Fibroblast of villous mesenchyme (primary cell): ENCODE measurements at regions not wholly inside any gene's neighbourhood (a gene's known extent, or its start where the extent isn't known, plus 50 kb on each side); places are given as distances from the start of the nearest gene placed in this dataset.

Source experiments
- DNase-seq: peaks from one replicate; pipeline ENCODE4 v3.0.0-alpha.2; 2010; ENCODE audit warnings: low read depth
- H3K4me3 ChIP-seq: 2 replicates; pipeline ENCODE4 v1.5.1; 2011; ENCODE audit warnings: low read depth, mild to moderate bottlenecking, low read length
- TF ChIP-seq, protein P1 (sequence below): IDR thresholded peaks from 2 replicates; pipeline ENCODE4 v1.5.1; 2012; ENCODE audit warnings: low read depth, mild to moderate bottlenecking, low read length; ENCODE audit not compliant: insufficient read depth

GRCh38 chr9:105972466-105973204, 278.3 kb downstream of the TMEM38B start:
- H3K4me3 ChIP-seq = no peak overlapping the region
- TF ChIP-seq, protein P1, sequence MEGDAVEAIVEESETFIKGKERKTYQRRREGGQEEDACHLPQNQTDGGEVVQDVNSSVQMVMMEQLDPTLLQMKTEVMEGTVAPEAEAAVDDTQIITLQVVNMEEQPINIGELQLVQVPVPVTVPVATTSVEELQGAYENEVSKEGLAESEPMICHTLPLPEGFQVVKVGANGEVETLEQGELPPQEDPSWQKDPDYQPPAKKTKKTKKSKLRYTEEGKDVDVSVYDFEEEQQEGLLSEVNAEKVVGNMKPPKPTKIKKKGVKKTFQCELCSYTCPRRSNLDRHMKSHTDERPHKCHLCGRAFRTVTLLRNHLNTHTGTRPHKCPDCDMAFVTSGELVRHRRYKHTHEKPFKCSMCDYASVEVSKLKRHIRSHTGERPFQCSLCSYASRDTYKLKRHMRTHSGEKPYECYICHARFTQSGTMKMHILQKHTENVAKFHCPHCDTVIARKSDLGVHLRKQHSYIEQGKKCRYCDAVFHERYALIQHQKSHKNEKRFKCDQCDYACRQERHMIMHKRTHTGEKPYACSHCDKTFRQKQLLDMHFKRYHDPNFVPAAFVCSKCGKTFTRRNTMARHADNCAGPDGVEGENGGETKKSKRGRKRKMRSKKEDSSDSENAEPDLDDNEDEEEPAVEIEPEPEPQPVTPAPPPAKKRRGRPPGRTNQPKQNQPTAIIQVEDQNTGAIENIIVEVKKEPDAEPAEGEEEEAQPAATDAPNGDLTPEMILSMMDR = no peak
- no peak for DNase-seq

- TF ChIP-seq, protein P1 = no peak
- no peak for DNase-seq
- no peak overlapping the region for H3K4me3 ChIP-seq
Observed at GRCh38 chr9:105973951-105974351, 279.6 kb downstream of the TMEM38B start.

DNA sequence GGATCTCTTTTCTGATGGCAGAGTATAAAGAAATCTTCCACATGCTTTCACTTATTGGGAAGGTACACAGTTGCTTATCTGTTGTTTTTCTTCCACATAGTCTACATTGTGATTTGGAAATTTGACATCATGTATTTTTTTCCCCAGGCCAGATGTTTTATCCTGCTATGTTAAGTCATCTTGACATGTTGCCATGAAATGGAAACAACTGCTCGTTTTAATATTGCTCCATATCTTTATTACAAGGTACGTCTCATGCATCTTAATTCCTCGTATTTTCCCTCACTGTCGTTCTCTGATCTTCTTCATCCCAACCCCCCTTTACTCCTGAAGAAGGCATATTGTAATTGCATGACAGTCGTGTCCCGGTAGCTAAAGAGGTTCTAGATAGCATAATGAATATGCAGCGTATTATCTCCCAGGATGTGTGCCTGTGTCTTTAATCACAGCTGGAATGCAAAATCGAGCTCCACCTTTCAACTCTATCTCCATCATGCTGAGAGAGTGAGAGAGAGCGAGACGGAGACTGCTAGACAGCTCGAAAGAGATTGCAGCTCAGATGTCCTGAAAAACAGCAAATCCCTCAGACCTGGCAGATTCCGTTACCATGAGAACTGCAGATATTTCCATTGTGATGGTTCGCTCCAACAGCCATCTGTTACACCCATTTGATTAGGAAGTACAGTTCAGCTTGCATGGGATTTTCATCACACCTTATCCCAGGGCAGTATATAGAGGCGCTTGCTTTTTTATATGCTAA, 281.7 kb downstream of the TMEM38B start:
- DNase-seq = no peak
- TF ChIP-seq, protein P1 = no peak
- H3K4me3 ChIP-seq = no peak overlapping the region

DNA sequence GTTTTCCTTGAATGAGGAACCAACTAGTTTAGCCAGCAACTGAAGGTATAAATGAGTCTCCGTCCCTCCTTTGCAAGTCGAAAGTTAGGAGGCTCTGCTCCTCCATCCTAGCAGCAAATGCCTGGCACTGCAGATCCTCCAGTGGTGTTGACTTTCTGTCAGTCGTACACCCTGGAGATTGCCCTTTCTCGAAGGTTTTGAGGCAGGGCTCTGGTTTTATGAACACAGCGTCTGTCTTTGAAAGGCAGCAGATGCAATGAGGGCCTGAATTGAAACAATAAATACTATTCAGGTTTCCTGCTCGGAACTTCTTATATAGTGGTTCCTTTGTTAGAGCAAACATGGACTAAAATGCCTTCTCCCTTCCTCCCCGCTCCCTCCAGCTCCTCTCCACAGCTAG, 284.0 kb downstream of the TMEM38B start:
- TF ChIP-seq, protein P1 = no peak
- no peak for DNase-seq
- H3K4me3 ChIP-seq = no peak overlapping the region

DNA sequence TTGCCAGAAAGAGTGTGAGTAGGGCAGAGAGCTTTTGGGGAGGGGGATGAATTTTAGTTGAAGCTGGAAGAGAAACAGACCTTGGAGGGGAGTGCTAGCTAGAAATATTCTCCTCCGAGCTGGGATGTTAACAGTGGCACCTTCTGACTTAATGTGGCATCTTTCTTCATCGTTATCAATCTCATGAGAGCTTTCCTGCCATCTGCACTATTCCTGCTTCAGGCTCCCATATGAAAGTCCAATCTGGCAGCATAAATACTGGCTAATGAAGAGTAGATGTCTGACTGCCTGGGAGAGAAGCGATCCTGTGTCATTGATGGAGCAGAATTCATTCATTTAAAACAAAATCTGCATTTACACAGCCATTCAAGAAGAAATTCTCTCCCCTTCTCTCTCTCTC, 284.5 kb downstream of the TMEM38B start:
- DNase-seq = no peak
- TF ChIP-seq, protein P1 = no peak
- no peak overlapping the region for H3K4me3 ChIP-seq

DNA sequence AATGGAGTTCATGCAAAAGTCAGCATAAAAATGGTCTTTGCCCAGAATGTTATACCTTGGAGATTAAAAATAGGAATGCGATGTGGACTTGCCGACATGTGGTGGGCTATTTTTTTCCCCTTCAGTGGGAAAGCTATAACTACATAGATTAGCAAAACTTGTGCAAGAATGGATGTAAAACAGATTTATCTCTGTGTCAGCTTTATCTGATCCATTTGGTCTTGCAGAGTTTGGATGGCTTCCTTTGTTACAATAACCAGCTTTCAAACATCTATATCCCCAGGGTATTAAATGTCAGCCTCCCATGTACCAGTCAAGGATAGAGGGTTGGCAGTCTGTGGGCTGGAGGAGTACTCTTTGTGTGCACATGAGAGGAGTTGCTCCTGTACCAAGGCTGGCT, 284.9 kb downstream of the TMEM38B start:
- TF ChIP-seq, protein P1 = no peak
- DNase-seq = no peak
- H3K4me3 ChIP-seq = no peak overlapping the region
